ENCODE measurements at regions not wholly inside any gene's neighbourhood (a gene's known extent, or its start where the extent isn't known, plus 50 kb on each side); places are given as distances from the start of the nearest gene placed in this dataset.

DNA sequence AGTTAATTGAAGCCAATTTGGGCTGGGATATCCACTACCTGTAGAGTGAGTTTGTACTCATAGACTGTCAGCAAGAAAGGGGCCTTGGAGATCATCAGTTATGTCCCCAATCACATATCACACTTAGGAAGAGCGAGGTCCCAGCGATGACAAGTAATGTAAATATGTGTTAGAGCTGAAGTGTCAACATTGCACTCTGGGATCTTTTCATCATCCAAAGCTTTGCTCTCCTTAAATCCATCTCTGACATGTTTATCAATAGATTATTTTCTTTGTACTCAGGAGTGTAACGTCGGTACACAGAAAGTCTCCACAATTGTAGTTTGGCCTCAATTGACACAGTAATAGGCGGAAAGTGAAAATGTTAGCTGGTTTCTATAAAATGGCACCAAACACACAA, 113.7 kb upstream of the TPRG1 start:
- no peaks in the 10 kb centered on the region for H3K36me3 Mint-ChIP-seq (ENCODE audit: low read depth)
- ATAC-seq (no peak), DNase-seq (no peak)
- peaks cover 4% of the 10 kb centered on the region for H3K4me1 Mint-ChIP-seq (ENCODE audit: low read depth)
- ChIA-PET POLR2A (no interaction called here), CTCF (no interaction called here)
- H3K27me3 Mint-ChIP-seq (ENCODE audit: low read depth), result peaks cover 2% of the 10 kb centered on the region
- no peak overlapping the region for H3K27ac Mint-ChIP-seq
- H3K4me3 Mint-ChIP-seq, result no peak overlapping the region
- peaks cover 12% of the 10 kb centered on the region for H3K9me3 Mint-ChIP-seq (ENCODE audit: insufficient read depth)

- H3K4me3 Mint-ChIP-seq, result no peak overlapping the region
- POLR2A ChIA-PET, result no interaction called here
- H3K9me3 Mint-ChIP-seq (ENCODE audit: insufficient read depth), result no peaks in the 10 kb centered on the region
- H3K36me3 Mint-ChIP-seq (ENCODE audit: low read depth), result no peaks in the 10 kb centered on the region
- DNase-seq, result no peak
- H3K27ac Mint-ChIP-seq, result no peak overlapping the region
- peaks cover 8% of the 10 kb centered on the region for H3K27me3 Mint-ChIP-seq (ENCODE audit: low read depth)
- CTCF ChIA-PET, result interaction anchor here (0.9 to 1.2 kb wide), 5 partner anchors 22 to 1330 kb away, joined by 3 to 4 read pairs (median 3); no protein-coding TSS in a partner anchor
- H3K4me1 Mint-ChIP-seq (ENCODE audit: low read depth), result peaks cover 2% of the 10 kb centered on the region
- ATAC-seq, result no peak
Observed at GRCh38 chr3:189070965-189071364, 100.8 kb upstream of the TPRG1 start.

- ChIA-PET POLR2A (no interaction called here), CTCF (interaction anchor here (0.8 to 1.2 kb wide), 5 partner anchors 22 to 136 kb away, joined by 3 to 5 read pairs (median 3); no protein-coding TSS in a partner anchor)
- Mint-ChIP-seq H3K36me3 (ENCODE audit: low read depth) (no peaks in the 10 kb centered on the region), H3K4me1 (ENCODE audit: low read depth) (peaks cover 2% of the 10 kb centered on the region), H3K27me3 (ENCODE audit: low read depth) (peaks cover 8% of the 10 kb centered on the region), H3K9me3 (ENCODE audit: insufficient read depth) (no peaks in the 10 kb centered on the region), H3K4me3 (no peak overlapping the region), H3K27ac (no peak overlapping the region)
- no peak for DNase-seq
- ATAC-seq, result peak; percentile 72
Observed at GRCh38 chr3:189071446-189071845, 100.3 kb upstream of the TPRG1 start.

GRCh38 chr3:189076449-189076848, 95.3 kb upstream of the TPRG1 start:
- no peak for ATAC-seq
- no peak overlapping the region for H3K4me3 Mint-ChIP-seq
- ChIA-PET CTCF (no interaction called here), POLR2A (no interaction called here)
- H3K27ac Mint-ChIP-seq, result no peak overlapping the region
- H3K27me3 Mint-ChIP-seq (ENCODE audit: low read depth), result peaks cover 2% of the 10 kb centered on the region
- no peaks in the 10 kb centered on the region for H3K36me3 Mint-ChIP-seq (ENCODE audit: low read depth)
- no peaks in the 10 kb centered on the region for H3K9me3 Mint-ChIP-seq (ENCODE audit: insufficient read depth)
- no peaks in the 10 kb centered on the region for H3K4me1 Mint-ChIP-seq (ENCODE audit: low read depth)
- DNase-seq, result no peak

GRCh38 chr3:189080745-189081144, 91.0 kb upstream of the TPRG1 start:
- DNase-seq, result no peak
- Mint-ChIP-seq H3K9me3 (ENCODE audit: insufficient read depth) (no peaks in the 10 kb centered on the region), H3K27me3 (ENCODE audit: low read depth) (no peaks in the 10 kb centered on the region), H3K36me3 (ENCODE audit: low read depth) (no peaks in the 10 kb centered on the region), H3K4me1 (ENCODE audit: low read depth) (no peaks in the 10 kb centered on the region), H3K4me3 (no peak overlapping the region), H3K27ac (no peak overlapping the region)
- no peak for ATAC-seq
- ChIA-PET POLR2A (interaction anchor here (1.2 kb wide), 1 partner anchor 164 kb away, joined by 3 read pairs; no protein-coding TSS in a partner anchor), CTCF (interaction anchor here (1.2 kb wide), 1 partner anchor 23 kb away, joined by 3 read pairs; no protein-coding TSS in a partner anchor)

- no peak overlapping the region for H3K27ac Mint-ChIP-seq
- ATAC-seq, result no peak
- no peaks in the 10 kb centered on the region for H3K36me3 Mint-ChIP-seq (ENCODE audit: low read depth)
- POLR2A ChIA-PET, result no interaction called here
- H3K9me3 Mint-ChIP-seq (ENCODE audit: insufficient read depth), result no peaks in the 10 kb centered on the region
- no peak overlapping the region for H3K4me3 Mint-ChIP-seq
- CTCF ChIA-PET, result no interaction called here
- no peak for DNase-seq
- H3K27me3 Mint-ChIP-seq (ENCODE audit: low read depth), result peaks cover 2% of the 10 kb centered on the region
- no peaks in the 10 kb centered on the region for H3K4me1 Mint-ChIP-seq (ENCODE audit: low read depth)
Observed at GRCh38 chr3:189082666-189083427, 88.9 kb upstream of the TPRG1 start.

DNA sequence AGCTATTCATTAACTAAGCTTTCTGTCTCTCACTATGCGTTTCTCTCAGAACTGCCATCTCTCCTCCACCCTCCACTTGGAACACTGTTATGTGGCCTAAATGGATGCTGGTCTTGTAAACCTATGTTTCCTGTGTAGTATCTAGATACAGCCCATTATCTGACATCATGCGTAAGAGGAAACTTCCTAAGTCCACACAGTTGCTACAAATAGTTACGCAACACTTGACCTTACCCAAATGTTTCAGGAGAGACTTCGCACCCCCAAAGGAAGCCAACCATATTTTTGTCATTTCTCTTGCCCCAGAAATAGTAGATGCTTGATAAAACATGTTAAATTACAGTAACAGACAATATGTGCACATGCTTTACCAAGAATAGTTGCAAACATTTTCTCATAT, 87.2 kb upstream of the TPRG1 start:
- ChIA-PET POLR2A (no interaction called here), CTCF (no interaction called here)
- DNase-seq (no peak), ATAC-seq (no peak)
- H3K4me1 Mint-ChIP-seq (ENCODE audit: low read depth), result no peaks in the 10 kb centered on the region
- H3K27me3 Mint-ChIP-seq (ENCODE audit: low read depth), result peaks cover 2% of the 10 kb centered on the region
- no peak overlapping the region for H3K27ac Mint-ChIP-seq
- H3K36me3 Mint-ChIP-seq (ENCODE audit: low read depth), result no peaks in the 10 kb centered on the region
- no peak overlapping the region for H3K4me3 Mint-ChIP-seq
- no peaks in the 10 kb centered on the region for H3K9me3 Mint-ChIP-seq (ENCODE audit: insufficient read depth)

DNA sequence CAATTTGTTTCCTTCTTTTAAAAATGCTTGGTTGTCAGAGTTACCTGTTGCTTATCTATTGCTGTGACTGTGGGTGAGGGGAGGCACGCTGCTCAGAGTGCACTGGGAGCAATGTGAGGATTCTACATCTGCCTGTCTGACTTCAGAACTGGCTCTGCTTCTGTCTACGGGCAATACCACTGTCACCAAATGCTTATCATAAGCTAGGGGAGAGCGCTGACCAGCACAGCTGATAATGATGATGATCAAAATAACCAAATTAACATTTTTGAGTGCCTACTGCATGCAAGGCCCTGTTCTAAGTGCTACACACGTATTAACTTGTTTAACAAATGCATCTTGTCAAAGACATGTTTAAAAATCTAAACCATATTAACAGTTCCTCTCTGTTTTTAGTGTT, 79.2 kb upstream of the TPRG1 start:
- DNase-seq (no peak), ATAC-seq (no peak)
- Mint-ChIP-seq H3K27me3 (ENCODE audit: low read depth) (peaks cover 2% of the 10 kb centered on the region), H3K4me3 (no peak overlapping the region), H3K4me1 (ENCODE audit: low read depth) (no peaks in the 10 kb centered on the region), H3K36me3 (ENCODE audit: low read depth) (no peaks in the 10 kb centered on the region), H3K9me3 (ENCODE audit: insufficient read depth) (no peaks in the 10 kb centered on the region), H3K27ac (no peak overlapping the region)
- CTCF ChIA-PET, result no interaction called here
- POLR2A ChIA-PET, result no interaction called here

GRCh38 chr3:189094539-189094938, 77.2 kb upstream of the TPRG1 start:
- H3K9me3 Mint-ChIP-seq (ENCODE audit: insufficient read depth), result no peaks in the 10 kb centered on the region
- ATAC-seq (no peak), DNase-seq (no peak)
- H3K4me1 Mint-ChIP-seq (ENCODE audit: low read depth), result no peaks in the 10 kb centered on the region
- H3K36me3 Mint-ChIP-seq (ENCODE audit: low read depth), result no peaks in the 10 kb centered on the region
- no peak overlapping the region for H3K27ac Mint-ChIP-seq
- CTCF ChIA-PET, result no interaction called here
- H3K4me3 Mint-ChIP-seq, result no peak overlapping the region
- POLR2A ChIA-PET, result no interaction called here
- no peaks in the 10 kb centered on the region for H3K27me3 Mint-ChIP-seq (ENCODE audit: low read depth)

DNA sequence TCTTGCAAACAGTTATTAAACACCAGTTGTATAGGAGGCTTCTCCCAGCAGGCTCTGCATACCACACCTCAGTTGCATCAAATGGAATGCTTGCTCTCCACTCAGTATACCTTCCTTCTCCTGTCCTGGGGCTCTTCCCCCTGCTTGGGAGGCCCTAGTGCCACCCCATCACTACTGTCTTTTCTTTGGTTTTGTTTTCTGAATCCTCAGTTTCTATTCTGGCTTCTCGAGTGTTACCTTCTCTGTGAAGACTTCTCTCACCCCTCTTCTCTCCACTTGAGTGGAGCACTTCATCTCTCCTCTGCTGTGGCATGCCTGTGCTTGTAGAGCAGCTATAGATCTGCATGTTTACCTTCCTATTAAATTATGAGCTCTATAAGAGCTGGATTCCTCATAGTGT, 75.7 kb upstream of the TPRG1 start:
- DNase-seq (no peak), ATAC-seq (no peak)
- no peak overlapping the region for H3K4me3 Mint-ChIP-seq
- ChIA-PET CTCF (no interaction called here), POLR2A (no interaction called here)
- H3K9me3 Mint-ChIP-seq (ENCODE audit: insufficient read depth), result no peaks in the 10 kb centered on the region
- no peaks in the 10 kb centered on the region for H3K36me3 Mint-ChIP-seq (ENCODE audit: low read depth)
- no peak overlapping the region for H3K27ac Mint-ChIP-seq
- H3K4me1 Mint-ChIP-seq (ENCODE audit: low read depth), result no peaks in the 10 kb centered on the region
- H3K27me3 Mint-ChIP-seq (ENCODE audit: low read depth), result no peaks in the 10 kb centered on the region

DNA sequence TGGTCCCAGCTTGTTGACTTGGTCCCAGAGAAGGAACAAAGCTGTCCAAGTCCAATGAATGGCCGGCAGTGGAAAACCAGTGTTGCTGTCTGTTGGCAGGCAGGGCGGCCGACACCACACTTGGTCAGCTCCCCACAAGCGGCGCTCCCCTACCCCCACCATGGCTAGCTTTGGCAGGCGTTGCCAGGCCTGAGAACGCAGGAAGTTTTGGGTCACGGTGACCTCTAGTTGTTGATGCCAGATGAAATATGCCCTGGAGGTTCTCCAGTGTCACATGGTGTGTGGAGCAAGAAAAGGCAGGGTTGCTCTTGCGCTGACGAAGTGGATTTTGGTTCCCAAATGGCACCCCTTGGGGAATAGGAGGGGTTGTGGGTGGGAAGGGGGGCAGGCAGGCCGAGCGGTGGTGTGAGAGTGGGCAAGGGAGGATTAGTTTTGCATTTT, 72.7 kb upstream of the TPRG1 start:
- Mint-ChIP-seq H3K27me3 (ENCODE audit: low read depth) (no peaks in the 10 kb centered on the region), H3K4me1 (ENCODE audit: low read depth) (no peaks in the 10 kb centered on the region), H3K4me3 (no peak overlapping the region), H3K9me3 (ENCODE audit: insufficient read depth) (no peaks in the 10 kb centered on the region), H3K36me3 (ENCODE audit: low read depth) (no peaks in the 10 kb centered on the region), H3K27ac (no peak overlapping the region)
- DNase-seq (no peak), ATAC-seq (no peak)
- ChIA-PET POLR2A (no interaction called here), CTCF (no interaction called here)

GRCh38 chr3:189099505-189100290, 72.1 kb upstream of the TPRG1 start:
- CTCF ChIA-PET, result no interaction called here
- ATAC-seq, result no peak
- no peak for DNase-seq
- Mint-ChIP-seq H3K4me3 (no peak overlapping the region), H3K27ac (no peak overlapping the region), H3K27me3 (ENCODE audit: low read depth) (peaks cover 3% of the 10 kb centered on the region), H3K36me3 (ENCODE audit: low read depth) (no peaks in the 10 kb centered on the region), H3K9me3 (ENCODE audit: insufficient read depth) (no peaks in the 10 kb centered on the region), H3K4me1 (ENCODE audit: low read depth) (no peaks in the 10 kb centered on the region)
- POLR2A ChIA-PET, result interaction anchor here (0.6 kb wide), 1 partner anchor 1909 kb away, joined by 3 read pairs; no protein-coding TSS in a partner anchor
